ENCODE measurements at regions not wholly inside any gene's neighbourhood (a gene's known extent, or its start where the extent isn't known, plus 50 kb on each side); places are given as distances from the start of the nearest gene placed in this dataset.

GRCh38 chr10:6995831-6996230 lies 415.0 kb downstream of the SFMBT2 start:
- Histone ChIP-seq H3K9ac (ENCODE audit: low read depth, low read length, poor library complexity, severe bottlenecking) (no peak overlapping the region), H3K27me3 (ENCODE audit: insufficient read depth, low read length, poor library complexity, severe bottlenecking) (no peaks in the 10 kb centered on the region), H3K9me3 (ENCODE audit: insufficient read depth, low read depth, low read length) (no peaks in the 10 kb centered on the region), H3K79me2 (ENCODE audit: insufficient read depth, low read length) (no peaks in the 10 kb centered on the region), H3K36me3 (ENCODE audit: insufficient read depth, low read length) (no peaks in the 10 kb centered on the region), H3K4me2 (ENCODE audit: low read depth, low read length, poor library complexity, severe bottlenecking) (no peak overlapping the region), H4K20me1 (ENCODE audit: insufficient read depth, low read length, poor library complexity, severe bottlenecking) (no peaks in the 10 kb centered on the region), H3F3A (ENCODE audit: low read depth) (peaks cover 5% of the 10 kb centered on the region), H3K9me2 (replicated peaks; ENCODE audit: low read depth, low read length) (no peaks in the 10 kb centered on the region), H2AFZ (ENCODE audit: low read length) (no peak overlapping the region), H3K4me1 (ENCODE audit: insufficient read depth, low read length, poor library complexity, severe bottlenecking) (peaks cover 71% of the 10 kb centered on the region), H3K4me3 (ENCODE audit: low read length, poor library complexity, severe bottlenecking) (no peak overlapping the region)
- TF ChIP-seq EZH2phosphoT487 (IDR thresholded peaks at IDR 0.05; ENCODE audit: borderline replicate concordance) = no peak
- no peak for TF ChIP-seq CTCF (conservative IDR thresholded peaks at IDR 0.05; ENCODE audit: low read length)

- TF ChIP-seq EZH2phosphoT487 (IDR thresholded peaks at IDR 0.05; ENCODE audit: borderline replicate concordance) = no peak
- TF ChIP-seq CTCF (conservative IDR thresholded peaks at IDR 0.05; ENCODE audit: low read length) = no peak
- H3K9me2 ChIP-seq (replicated peaks; ENCODE audit: low read depth, low read length) = no peaks in the 10 kb centered on the region
- no peak overlapping the region for H3K4me2 ChIP-seq (ENCODE audit: low read depth, low read length, poor library complexity, severe bottlenecking)
- peaks cover 9% of the 10 kb centered on the region for H3F3A ChIP-seq (ENCODE audit: low read depth)
- H2AFZ ChIP-seq (ENCODE audit: low read length) = no peak overlapping the region
- H3K27me3 ChIP-seq (ENCODE audit: insufficient read depth, low read length, poor library complexity, severe bottlenecking) = no peaks in the 10 kb centered on the region
- H3K36me3 ChIP-seq (ENCODE audit: insufficient read depth, low read length) = no peaks in the 10 kb centered on the region
- no peak overlapping the region for H3K9ac ChIP-seq (ENCODE audit: low read depth, low read length, poor library complexity, severe bottlenecking)
- no peaks in the 10 kb centered on the region for H3K9me3 ChIP-seq (ENCODE audit: insufficient read depth, low read depth, low read length)
- H3K79me2 ChIP-seq (ENCODE audit: insufficient read depth, low read length) = no peaks in the 10 kb centered on the region
- H3K4me1 ChIP-seq (ENCODE audit: insufficient read depth, low read length, poor library complexity, severe bottlenecking) = peaks cover 75% of the 10 kb centered on the region
- no peak overlapping the region for H3K4me3 ChIP-seq (ENCODE audit: low read length, poor library complexity, severe bottlenecking)
- no peaks in the 10 kb centered on the region for H4K20me1 ChIP-seq (ENCODE audit: insufficient read depth, low read length, poor library complexity, severe bottlenecking)
Observed at GRCh38 chr10:6995341-6995740, 415.3 kb upstream of the PRKCQ start.

- H4K20me1 ChIP-seq (ENCODE audit: insufficient read depth, low read length, poor library complexity, severe bottlenecking) = no peaks in the 10 kb centered on the region
- H2AFZ ChIP-seq (ENCODE audit: low read length) = no peak overlapping the region
- no peaks in the 10 kb centered on the region for H3K9me3 ChIP-seq (ENCODE audit: insufficient read depth, low read depth, low read length)
- peaks cover 66% of the 10 kb centered on the region for H3K4me1 ChIP-seq (ENCODE audit: insufficient read depth, low read length, poor library complexity, severe bottlenecking)
- H3K27me3 ChIP-seq (ENCODE audit: insufficient read depth, low read length, poor library complexity, severe bottlenecking) = no peaks in the 10 kb centered on the region
- peaks cover 9% of the 10 kb centered on the region for H3F3A ChIP-seq (ENCODE audit: low read depth)
- no peaks in the 10 kb centered on the region for H3K9me2 ChIP-seq (replicated peaks; ENCODE audit: low read depth, low read length)
- peak overlapping the region; percentile 47 for H3K4me3 ChIP-seq (ENCODE audit: low read length, poor library complexity, severe bottlenecking)
- TF ChIP-seq CTCF (conservative IDR thresholded peaks at IDR 0.05; ENCODE audit: low read length) (no peak), EZH2phosphoT487 (IDR thresholded peaks at IDR 0.05; ENCODE audit: borderline replicate concordance) (no peak)
- H3K9ac ChIP-seq (ENCODE audit: low read depth, low read length, poor library complexity, severe bottlenecking) = peak overlapping the region; percentile 67
- H3K79me2 ChIP-seq (ENCODE audit: insufficient read depth, low read length) = no peaks in the 10 kb centered on the region
- H3K36me3 ChIP-seq (ENCODE audit: insufficient read depth, low read length) = no peaks in the 10 kb centered on the region
- peak overlapping the region; percentile 70 for H3K4me2 ChIP-seq (ENCODE audit: low read depth, low read length, poor library complexity, severe bottlenecking)
Observed at GRCh38 chr10:6990891-6991290, 410.8 kb upstream of the PRKCQ start.

Measured in Loucy (cell line).